ENCODE measurements at regions not wholly inside any gene's neighbourhood (a gene's known extent, or its start where the extent isn't known, plus 50 kb on each side); places are given as distances from the start of the nearest gene placed in this dataset.

GRCh38 chr17:14715561-14715960 lies 414.7 kb downstream of the HS3ST3B1 start:
- DNase-seq: no peak

GRCh38 chr17:14712611-14713021 lies 411.7 kb downstream of the HS3ST3B1 start:
- no peak for DNase-seq

- no peak for DNase-seq
These were observed 403.2 kb downstream of the HS3ST3B1 start for GRCh38 chr17:14704121-14704520.

- no peak for DNase-seq
These were observed 401.0 kb downstream of the HS3ST3B1 start for GRCh38 chr17:14701886-14702285.

- no peak for DNase-seq
These were observed 398.8 kb downstream of the HS3ST3B1 start for GRCh38 chr17:14699574-14700185.

GRCh38 chr17:14693382-14693781 lies 392.5 kb downstream of the HS3ST3B1 start:
- DNase-seq: no peak

GRCh38 chr17:14690704-14691103 lies 389.8 kb downstream of the HS3ST3B1 start:
- no peak for DNase-seq

- DNase-seq: no peak
These were observed 387.3 kb downstream of the HS3ST3B1 start for GRCh38 chr17:14688134-14688533.

GRCh38 chr17:14672830-14673229 lies 371.9 kb downstream of the HS3ST3B1 start:
- no peak for DNase-seq

- no peak for DNase-seq
These were observed 370.0 kb downstream of the HS3ST3B1 start for GRCh38 chr17:14670861-14671260.

GRCh38 chr17:14664511-14664910 lies 363.6 kb downstream of the HS3ST3B1 start:
- DNase-seq: no peak

- no peak for DNase-seq
These were observed 340.2 kb downstream of the HS3ST3B1 start for GRCh38 chr17:14641117-14641516.

- DNase-seq: no peak
These were observed 336.4 kb downstream of the HS3ST3B1 start for GRCh38 chr17:14637260-14637659.

- no peak for DNase-seq
These were observed 329.7 kb downstream of the HS3ST3B1 start for GRCh38 chr17:14630621-14631020.

GRCh38 chr17:14630046-14630445 lies 329.2 kb downstream of the HS3ST3B1 start:
- no peak for DNase-seq

GRCh38 chr17:14622615-14623101 lies 321.8 kb downstream of the HS3ST3B1 start:
- DNase-seq: no peak

- DNase-seq: no peak
These were observed 321.1 kb downstream of the HS3ST3B1 start for GRCh38 chr17:14621826-14622614.

- DNase-seq: no peak
These were observed 318.9 kb downstream of the HS3ST3B1 start for GRCh38 chr17:14619821-14620220.

GRCh38 chr17:14616528-14616927 lies 315.6 kb downstream of the HS3ST3B1 start:
- DNase-seq: no peak

- no peak for DNase-seq
These were observed 304.4 kb downstream of the HS3ST3B1 start for GRCh38 chr17:14605267-14605599.

GRCh38 chr17:14604591-14605266 lies 303.8 kb downstream of the HS3ST3B1 start:
- no peak for DNase-seq

- no peak for DNase-seq
These were observed 295.3 kb downstream of the HS3ST3B1 start for GRCh38 chr17:14596224-14596623.

GRCh38 chr17:14595656-14596055 lies 294.8 kb downstream of the HS3ST3B1 start:
- no peak for DNase-seq

- no peak for DNase-seq
These were observed 293.8 kb downstream of the HS3ST3B1 start for GRCh38 chr17:14594690-14595089.
